ENCODE measurements at regions not wholly inside any gene's neighbourhood (a gene's known extent, or its start where the extent isn't known, plus 50 kb on each side); places are given as distances from the start of the nearest gene placed in this dataset.

DNA sequence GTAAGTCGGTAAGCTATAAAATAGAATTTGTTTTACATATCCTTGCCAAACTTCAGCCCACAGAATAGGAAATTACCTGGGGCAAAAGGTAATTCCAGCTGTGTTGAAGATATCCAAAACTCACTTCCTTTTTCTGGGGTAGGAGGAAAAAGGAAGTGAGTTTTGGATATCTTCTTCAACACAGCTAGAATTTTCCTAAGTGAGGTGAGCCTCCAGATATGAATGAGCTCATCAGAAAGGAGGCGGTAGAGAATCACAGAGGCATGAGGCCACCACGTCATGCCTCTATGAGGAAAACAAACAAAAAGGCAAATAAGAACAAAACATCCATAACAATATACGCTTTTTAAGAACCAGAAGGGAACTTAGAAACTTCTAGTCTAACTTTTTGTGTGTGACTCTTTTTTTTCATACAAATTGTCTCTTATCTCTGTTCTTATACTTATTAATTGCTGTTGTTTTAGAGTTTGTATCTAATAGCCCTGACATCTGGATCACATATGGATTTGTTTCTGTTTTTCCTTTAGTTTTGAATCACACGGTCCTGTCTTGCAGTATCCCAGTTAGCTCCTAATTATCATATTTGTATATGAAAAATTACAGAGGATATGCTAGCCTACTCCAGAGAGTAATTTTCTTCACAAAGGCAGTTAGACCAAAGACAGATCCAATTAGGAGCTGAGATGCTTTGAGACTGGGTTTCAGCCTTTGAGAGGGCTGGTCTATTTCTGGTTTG, 104.5 kb downstream of the RBM43 start:
- no peaks in the 10 kb centered on the region for H3K27me3 ChIP-seq (ENCODE audit: control insufficient read depth in 1 of 2, insufficient read depth in 2 of 2, low read length in 2 of 2)
- H3K4me1 ChIP-seq (ENCODE audit: control insufficient read depth, insufficient read depth, low read length) = no peaks in the 10 kb centered on the region
- H3K9me3 ChIP-seq (ENCODE audit: control insufficient read depth in 2 of 2, low read length in 2 of 2) = peaks cover 0 to 2% of the 10 kb centered on the region in 2 donors
- H3K9ac ChIP-seq (ENCODE audit: low read length in 2 of 2) = no peak overlapping the region
- no peaks in the 10 kb centered on the region for H3K36me3 ChIP-seq (ENCODE audit: control insufficient read depth in 2 of 2, insufficient read depth in 2 of 2, low read length in 2 of 2)
- H3K4me3 ChIP-seq (ENCODE audit: low read length in 2 of 2) = no peak overlapping the region
- H3K27ac ChIP-seq (ENCODE audit: low read length) = no peak overlapping the region

DNA sequence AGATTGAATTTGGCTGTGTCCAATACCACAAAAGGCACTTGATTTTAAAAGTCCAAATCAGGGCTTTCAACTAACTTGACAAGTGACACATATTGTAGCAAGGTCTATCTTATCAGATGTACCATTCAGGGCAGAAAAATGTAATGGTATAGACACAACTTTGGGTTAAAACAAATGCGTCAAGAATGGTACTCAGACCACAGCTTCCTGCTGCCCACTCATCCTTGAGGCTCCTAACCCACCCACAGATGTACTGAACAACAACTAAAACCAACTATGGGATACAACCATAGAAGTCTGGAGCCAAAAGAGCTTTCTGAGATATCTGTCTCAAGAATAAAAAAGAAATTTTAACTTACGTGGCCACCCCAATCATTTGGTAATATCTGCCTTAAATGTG, 105.2 kb downstream of the RBM43 start:
- Histone ChIP-seq H3K9ac (ENCODE audit: low read length in 2 of 2) (no peak overlapping the region), H3K27ac (ENCODE audit: low read length) (no peak overlapping the region), H3K4me1 (ENCODE audit: control insufficient read depth, insufficient read depth, low read length) (no peaks in the 10 kb centered on the region), H3K27me3 (ENCODE audit: control insufficient read depth in 1 of 2, insufficient read depth in 2 of 2, low read length in 2 of 2) (no peaks in the 10 kb centered on the region), H3K36me3 (ENCODE audit: control insufficient read depth in 2 of 2, insufficient read depth in 2 of 2, low read length in 2 of 2) (no peaks in the 10 kb centered on the region), H3K9me3 (ENCODE audit: control insufficient read depth in 2 of 2, low read length in 2 of 2) (peaks cover 0 to 2% of the 10 kb centered on the region in 2 donors), H3K4me3 (ENCODE audit: low read length in 2 of 2) (no peak overlapping the region)

DNA sequence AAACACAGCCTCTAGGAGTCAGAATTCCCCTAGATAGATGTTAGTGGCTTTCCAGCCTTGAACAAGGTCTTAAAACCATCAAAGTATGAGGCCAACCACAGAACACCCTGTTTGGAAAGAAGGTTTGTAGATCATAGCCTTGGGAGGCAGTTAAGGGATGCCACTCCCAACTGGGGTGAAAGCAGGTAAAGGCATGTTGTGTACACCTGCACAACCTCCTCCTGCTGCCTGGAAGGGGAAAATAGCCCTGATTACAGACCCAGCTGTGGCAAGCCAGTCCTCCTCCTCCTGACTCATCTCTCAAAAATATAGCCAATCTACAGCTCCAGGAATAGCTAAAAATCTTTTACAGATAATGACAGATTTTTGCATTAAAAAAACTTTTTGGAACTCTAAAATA, 108.1 kb downstream of the RBM43 start:
- H3K9ac ChIP-seq (ENCODE audit: low read length in 2 of 2) = no peak overlapping the region
- H3K9me3 ChIP-seq (ENCODE audit: control insufficient read depth in 2 of 2, low read length in 2 of 2) = peaks cover 0 to 2% of the 10 kb centered on the region in 2 donors
- no peaks in the 10 kb centered on the region for H3K4me1 ChIP-seq (ENCODE audit: control insufficient read depth, insufficient read depth, low read length)
- H3K27ac ChIP-seq (ENCODE audit: low read length) = no peak overlapping the region
- H3K4me3 ChIP-seq (ENCODE audit: low read length in 2 of 2) = no peak overlapping the region
- no peaks in the 10 kb centered on the region for H3K36me3 ChIP-seq (ENCODE audit: control insufficient read depth in 2 of 2, insufficient read depth in 2 of 2, low read length in 2 of 2)
- no peaks in the 10 kb centered on the region for H3K27me3 ChIP-seq (ENCODE audit: control insufficient read depth in 1 of 2, insufficient read depth in 2 of 2, low read length in 2 of 2)

DNA sequence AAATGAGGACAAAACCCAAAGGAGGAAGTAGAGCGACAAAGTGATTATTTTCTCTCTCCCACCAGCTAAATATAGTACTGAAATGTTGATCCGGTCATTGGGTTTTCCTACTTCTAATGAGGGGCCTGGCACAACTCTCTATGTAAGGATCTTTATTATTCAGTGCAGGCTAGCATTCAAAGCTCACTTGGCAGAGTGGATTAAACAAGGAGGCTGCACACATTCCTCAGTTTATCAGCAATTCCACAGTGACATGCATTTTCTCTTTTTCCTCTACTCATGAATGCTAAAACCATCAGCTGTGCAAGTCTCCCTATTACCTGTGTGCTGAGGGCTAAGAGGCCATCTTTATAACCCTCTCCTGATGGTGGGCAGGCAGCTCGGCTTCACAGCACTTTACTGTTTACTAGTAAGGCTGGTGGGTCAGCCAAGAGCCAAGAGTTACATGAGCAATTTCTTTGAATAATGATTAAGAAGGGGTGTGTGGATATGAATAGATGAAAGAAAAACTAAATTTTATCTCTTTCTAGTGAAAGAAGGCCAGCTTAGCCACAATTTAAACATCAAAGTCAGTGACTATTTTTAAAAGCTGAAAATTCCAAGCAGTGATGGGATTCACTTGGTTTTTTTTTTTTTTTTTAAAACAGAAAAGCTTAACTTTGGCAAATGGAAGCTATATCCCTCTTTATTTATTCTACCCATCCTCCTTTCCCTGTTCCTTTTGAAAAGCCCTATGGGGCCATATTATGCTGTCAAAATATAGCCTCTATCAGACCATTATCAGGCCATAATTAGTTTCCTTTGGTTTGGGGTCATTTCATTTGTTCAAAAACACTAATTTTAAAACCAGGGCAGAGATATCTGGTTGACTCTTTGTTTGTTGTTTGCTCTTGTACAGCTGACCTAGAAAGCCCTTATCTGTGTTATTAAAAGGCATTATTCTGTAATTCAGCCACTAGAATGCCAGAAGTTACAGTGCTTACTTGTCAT, 111.0 kb downstream of the RBM43 start:
- no peak overlapping the region for H3K27ac ChIP-seq (ENCODE audit: low read length)
- no peaks in the 10 kb centered on the region for H3K36me3 ChIP-seq (ENCODE audit: control insufficient read depth in 2 of 2, insufficient read depth in 2 of 2, low read length in 2 of 2)
- H3K9me3 ChIP-seq (ENCODE audit: control insufficient read depth in 2 of 2, low read length in 2 of 2) = peaks cover 0 to 2% of the 10 kb centered on the region in 2 donors
- H3K9ac ChIP-seq (ENCODE audit: low read length in 2 of 2) = no peak overlapping the region
- no peak overlapping the region for H3K4me3 ChIP-seq (ENCODE audit: low read length in 2 of 2)
- no peaks in the 10 kb centered on the region for H3K4me1 ChIP-seq (ENCODE audit: control insufficient read depth, insufficient read depth, low read length)
- H3K27me3 ChIP-seq (ENCODE audit: control insufficient read depth in 1 of 2, insufficient read depth in 2 of 2, low read length in 2 of 2) = no peaks in the 10 kb centered on the region

DNA sequence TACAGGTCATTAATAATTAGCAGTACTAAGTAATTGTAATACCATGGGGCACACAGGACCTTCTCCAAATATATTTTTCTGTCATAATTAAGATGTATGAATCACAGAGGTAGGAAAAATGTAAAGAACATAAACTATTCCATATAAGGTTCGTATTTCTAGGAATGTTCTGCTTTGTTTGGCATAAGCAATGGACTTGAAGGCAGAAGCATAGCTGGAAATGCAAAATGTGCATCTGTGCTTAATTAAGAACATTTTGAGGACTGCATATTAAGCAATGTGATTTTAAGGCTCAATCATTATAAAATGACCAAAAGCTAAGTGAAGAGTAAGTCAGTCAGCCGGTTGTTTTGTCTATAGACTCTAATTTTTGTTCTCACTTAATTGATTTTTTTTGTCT, 123.2 kb downstream of the RBM43 start:
- Histone ChIP-seq H3K4me1 (ENCODE audit: control insufficient read depth, insufficient read depth, low read length) (no peaks in the 10 kb centered on the region), H3K4me3 (ENCODE audit: low read length in 2 of 2) (no peak overlapping the region), H3K9ac (ENCODE audit: low read length in 2 of 2) (no peak overlapping the region), H3K27ac (ENCODE audit: low read length) (no peak overlapping the region), H3K36me3 (ENCODE audit: control insufficient read depth in 2 of 2, insufficient read depth in 2 of 2, low read length in 2 of 2) (no peaks in the 10 kb centered on the region), H3K9me3 (ENCODE audit: control insufficient read depth in 2 of 2, low read length in 2 of 2) (no peaks in the 10 kb centered on the region), H3K27me3 (ENCODE audit: control insufficient read depth in 1 of 2, insufficient read depth in 2 of 2, low read length in 2 of 2) (no peaks in the 10 kb centered on the region)

DNA sequence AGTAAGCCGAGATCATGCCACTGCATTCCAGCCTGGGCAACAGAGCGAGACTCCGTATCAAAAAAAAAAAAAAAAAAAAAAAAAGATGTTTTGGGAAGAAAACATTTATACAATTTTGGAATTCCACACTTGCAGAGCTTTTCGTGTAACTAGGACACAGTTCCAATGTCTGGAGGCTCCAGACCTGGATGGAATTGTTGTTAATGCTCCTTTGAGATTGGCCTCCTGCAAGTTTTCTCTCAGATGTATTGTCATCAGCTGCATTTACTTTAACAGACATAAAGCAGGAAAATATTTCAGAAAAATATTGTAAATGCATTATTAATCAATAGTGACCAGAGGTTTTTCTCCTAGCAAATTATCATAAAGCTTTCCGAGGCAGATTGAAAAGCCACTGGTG, 124.1 kb downstream of the RBM43 start:
- Histone ChIP-seq H3K4me1 (ENCODE audit: control insufficient read depth, insufficient read depth, low read length) (no peaks in the 10 kb centered on the region), H3K9ac (ENCODE audit: low read length in 2 of 2) (no peak overlapping the region), H3K36me3 (ENCODE audit: control insufficient read depth in 2 of 2, insufficient read depth in 2 of 2, low read length in 2 of 2) (no peaks in the 10 kb centered on the region), H3K4me3 (ENCODE audit: low read length in 2 of 2) (no peak overlapping the region), H3K27ac (ENCODE audit: low read length) (no peak overlapping the region), H3K27me3 (ENCODE audit: control insufficient read depth in 1 of 2, insufficient read depth in 2 of 2, low read length in 2 of 2) (no peaks in the 10 kb centered on the region), H3K9me3 (ENCODE audit: control insufficient read depth in 2 of 2, low read length in 2 of 2) (no peaks in the 10 kb centered on the region)

DNA sequence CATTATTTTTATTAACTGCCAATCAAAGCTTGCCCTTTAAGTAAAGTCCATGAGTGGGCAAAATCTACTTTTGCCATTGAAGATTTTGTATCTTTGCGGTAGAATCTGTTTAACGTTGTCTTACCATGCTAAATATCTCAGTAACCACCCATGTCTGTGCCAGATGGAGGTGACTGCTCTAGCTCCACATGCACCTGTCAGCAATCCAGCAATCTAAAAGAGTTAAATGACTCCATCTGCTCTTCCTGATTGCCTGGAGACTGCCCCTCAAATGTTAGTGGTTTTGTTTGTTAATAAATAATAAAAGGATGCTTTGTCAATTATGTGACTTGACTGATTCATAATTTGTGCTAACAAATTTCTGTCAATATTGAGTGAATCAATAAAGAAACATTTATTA, 141.7 kb downstream of the RBM43 start:
- no peak overlapping the region for H3K4me3 ChIP-seq (ENCODE audit: low read length in 2 of 2)
- H3K9ac ChIP-seq (ENCODE audit: low read length in 2 of 2) = no peak overlapping the region
- no peaks in the 10 kb centered on the region for H3K4me1 ChIP-seq (ENCODE audit: control insufficient read depth, insufficient read depth, low read length)
- H3K36me3 ChIP-seq (ENCODE audit: control insufficient read depth in 2 of 2, insufficient read depth in 2 of 2, low read length in 2 of 2) = no peaks in the 10 kb centered on the region
- H3K9me3 ChIP-seq (ENCODE audit: control insufficient read depth in 2 of 2, low read length in 2 of 2) = no peaks in the 10 kb centered on the region
- no peaks in the 10 kb centered on the region for H3K27me3 ChIP-seq (ENCODE audit: control insufficient read depth in 1 of 2, insufficient read depth in 2 of 2, low read length in 2 of 2)
- H3K27ac ChIP-seq (ENCODE audit: low read length) = no peak overlapping the region

DNA sequence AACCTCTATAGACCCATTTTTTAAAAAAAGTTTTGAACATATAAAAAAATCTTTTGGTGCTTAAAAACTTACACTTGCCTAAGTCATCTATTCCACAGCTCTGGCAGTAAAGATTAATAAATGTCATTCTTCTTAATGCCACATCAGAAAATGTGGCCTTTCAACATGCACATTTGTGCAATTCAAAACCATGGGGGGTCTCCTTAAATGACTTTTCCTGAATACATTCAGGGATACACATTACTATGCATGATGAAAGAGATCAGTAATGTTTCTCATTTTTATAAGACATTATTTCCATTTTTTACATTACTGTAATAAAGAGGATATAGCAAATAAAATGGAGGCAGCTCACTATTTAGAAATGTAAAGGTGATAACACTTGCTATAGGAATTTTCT, 142.3 kb downstream of the RBM43 start:
- no peaks in the 10 kb centered on the region for H3K36me3 ChIP-seq (ENCODE audit: control insufficient read depth in 2 of 2, insufficient read depth in 2 of 2, low read length in 2 of 2)
- no peaks in the 10 kb centered on the region for H3K27me3 ChIP-seq (ENCODE audit: control insufficient read depth in 1 of 2, insufficient read depth in 2 of 2, low read length in 2 of 2)
- no peak overlapping the region for H3K9ac ChIP-seq (ENCODE audit: low read length in 2 of 2)
- no peaks in the 10 kb centered on the region for H3K9me3 ChIP-seq (ENCODE audit: control insufficient read depth in 2 of 2, low read length in 2 of 2)
- no peak overlapping the region for H3K27ac ChIP-seq (ENCODE audit: low read length)
- H3K4me1 ChIP-seq (ENCODE audit: control insufficient read depth, insufficient read depth, low read length) = no peaks in the 10 kb centered on the region
- H3K4me3 ChIP-seq (ENCODE audit: low read length in 2 of 2) = no peak overlapping the region

DNA sequence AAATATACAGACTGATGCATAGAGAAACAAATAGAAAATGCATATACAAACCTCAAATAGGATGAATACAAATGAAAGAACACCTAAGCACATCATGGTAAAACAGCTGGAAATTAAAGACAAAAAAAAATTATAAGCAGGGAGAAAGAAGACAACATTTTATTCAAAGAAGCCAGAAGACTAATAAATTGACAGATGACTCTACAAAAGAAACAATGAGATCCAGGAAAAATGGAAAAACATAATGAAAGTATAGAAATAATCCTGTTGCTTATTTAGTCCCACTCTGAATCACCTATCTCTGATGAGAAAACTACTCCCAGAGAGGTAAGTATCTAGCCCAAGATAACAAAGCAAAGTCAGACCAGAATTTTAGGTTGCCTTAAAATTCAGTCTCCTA, 143.4 kb downstream of the RBM43 start:
- no peaks in the 10 kb centered on the region for H3K27me3 ChIP-seq (ENCODE audit: control insufficient read depth in 1 of 2, insufficient read depth in 2 of 2, low read length in 2 of 2)
- H3K4me3 ChIP-seq (ENCODE audit: low read length in 2 of 2) = no peak overlapping the region
- H3K4me1 ChIP-seq (ENCODE audit: control insufficient read depth, insufficient read depth, low read length) = no peaks in the 10 kb centered on the region
- H3K9me3 ChIP-seq (ENCODE audit: control insufficient read depth in 2 of 2, low read length in 2 of 2) = no peaks in the 10 kb centered on the region
- H3K27ac ChIP-seq (ENCODE audit: low read length) = no peak overlapping the region
- H3K36me3 ChIP-seq (ENCODE audit: control insufficient read depth in 2 of 2, insufficient read depth in 2 of 2, low read length in 2 of 2) = no peaks in the 10 kb centered on the region
- no peak overlapping the region for H3K9ac ChIP-seq (ENCODE audit: low read length in 2 of 2)

DNA sequence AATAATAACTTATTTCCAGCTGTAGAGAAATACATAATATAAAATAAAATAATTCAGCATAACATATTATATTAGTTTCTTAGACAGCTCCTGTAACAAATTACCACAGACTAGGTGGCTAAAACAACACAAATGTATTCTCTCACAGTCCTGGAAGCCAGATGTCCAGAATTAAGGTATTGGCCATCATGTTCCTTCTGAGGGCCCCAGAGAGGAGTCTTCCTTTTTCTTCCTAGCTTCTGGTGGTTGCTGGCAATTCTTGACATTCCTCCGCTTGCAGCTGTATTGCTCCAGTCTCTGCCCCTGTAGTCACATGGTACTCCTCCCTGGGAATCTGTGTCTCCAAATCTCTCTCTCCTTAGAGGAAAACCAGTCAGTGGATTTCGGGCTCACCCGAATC, 146.8 kb downstream of the RBM43 start:
- no peaks in the 10 kb centered on the region for H3K4me1 ChIP-seq (ENCODE audit: control insufficient read depth, insufficient read depth, low read length)
- no peak overlapping the region for H3K9ac ChIP-seq (ENCODE audit: low read length in 2 of 2)
- no peaks in the 10 kb centered on the region for H3K36me3 ChIP-seq (ENCODE audit: control insufficient read depth in 2 of 2, insufficient read depth in 2 of 2, low read length in 2 of 2)
- H3K27ac ChIP-seq (ENCODE audit: low read length) = no peak overlapping the region
- no peak overlapping the region for H3K4me3 ChIP-seq (ENCODE audit: low read length in 2 of 2)
- no peaks in the 10 kb centered on the region for H3K27me3 ChIP-seq (ENCODE audit: control insufficient read depth in 1 of 2, insufficient read depth in 2 of 2, low read length in 2 of 2)
- no peaks in the 10 kb centered on the region for H3K9me3 ChIP-seq (ENCODE audit: control insufficient read depth in 2 of 2, low read length in 2 of 2)

DNA sequence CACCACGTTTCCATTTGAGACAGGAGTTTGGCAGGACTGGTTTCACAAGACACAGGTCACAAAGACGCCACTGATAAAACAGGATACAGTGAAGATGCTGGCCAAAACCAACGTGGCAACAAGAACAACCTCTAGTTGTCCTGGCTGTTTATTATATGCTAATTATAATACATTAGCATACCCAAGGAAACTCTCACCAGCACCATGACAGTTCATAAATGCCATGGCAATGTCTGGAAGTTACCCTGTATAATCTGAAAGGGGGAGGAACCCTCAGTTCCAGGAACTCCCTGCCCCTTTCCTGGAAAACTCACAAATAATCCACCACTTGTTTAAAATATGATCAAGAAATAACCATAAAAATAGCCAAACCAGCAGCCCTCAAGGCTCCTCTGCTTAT, 148.3 kb downstream of the RBM43 start:
- H3K27me3 ChIP-seq (ENCODE audit: control insufficient read depth in 1 of 2, insufficient read depth in 2 of 2, low read length in 2 of 2) = no peaks in the 10 kb centered on the region
- no peak overlapping the region for H3K27ac ChIP-seq (ENCODE audit: low read length)
- no peak overlapping the region for H3K9ac ChIP-seq (ENCODE audit: low read length in 2 of 2)
- no peaks in the 10 kb centered on the region for H3K4me1 ChIP-seq (ENCODE audit: control insufficient read depth, insufficient read depth, low read length)
- no peaks in the 10 kb centered on the region for H3K36me3 ChIP-seq (ENCODE audit: control insufficient read depth in 2 of 2, insufficient read depth in 2 of 2, low read length in 2 of 2)
- no peak overlapping the region for H3K4me3 ChIP-seq (ENCODE audit: low read length in 2 of 2)
- H3K9me3 ChIP-seq (ENCODE audit: control insufficient read depth in 2 of 2, low read length in 2 of 2) = no peaks in the 10 kb centered on the region

Data from stomach smooth muscle (tissue), 2 donors.